Ovary (tissue), 3 donors: ENCODE measurements at regions not wholly inside any gene's neighbourhood (a gene's known extent, or its start where the extent isn't known, plus 50 kb on each side); places are given as distances from the start of the nearest gene placed in this dataset.

Experiments used
- EP300 ChIP-seq: sonication (generic); formaldehyde crosslinking; IDR thresholded peaks from one replicate; pipeline ENCODE4 v1.6.1; 2017; ENCODE audit warnings: antibody characterized with exemption
- POLR2A ChIP-seq: fragments of 450-650 bp; IDR thresholded peaks from one replicate; pipeline ENCODE4 v1.6.1; 2017; ENCODE audit warnings: antibody characterized with exemption, mild to moderate bottlenecking, moderate library complexity
- TF ChIP-seq, protein P1 (sequence below), 3 donors: fragments of 450-650 bp in 2 of 3; fragments of 200-600 bp in 1 of 3; IDR thresholded peaks; one replicate each; pipeline versions ENCODE4 v1.5.1 to v1.8.0; 2016 to 2022; ENCODE audit warnings: antibody characterized with exemption in 3 of 3, mild to moderate bottlenecking in 1 of 3
- donor health status: DM: no; HTN: no; CAD: no.

- TF ChIP-seq, protein P1, sequence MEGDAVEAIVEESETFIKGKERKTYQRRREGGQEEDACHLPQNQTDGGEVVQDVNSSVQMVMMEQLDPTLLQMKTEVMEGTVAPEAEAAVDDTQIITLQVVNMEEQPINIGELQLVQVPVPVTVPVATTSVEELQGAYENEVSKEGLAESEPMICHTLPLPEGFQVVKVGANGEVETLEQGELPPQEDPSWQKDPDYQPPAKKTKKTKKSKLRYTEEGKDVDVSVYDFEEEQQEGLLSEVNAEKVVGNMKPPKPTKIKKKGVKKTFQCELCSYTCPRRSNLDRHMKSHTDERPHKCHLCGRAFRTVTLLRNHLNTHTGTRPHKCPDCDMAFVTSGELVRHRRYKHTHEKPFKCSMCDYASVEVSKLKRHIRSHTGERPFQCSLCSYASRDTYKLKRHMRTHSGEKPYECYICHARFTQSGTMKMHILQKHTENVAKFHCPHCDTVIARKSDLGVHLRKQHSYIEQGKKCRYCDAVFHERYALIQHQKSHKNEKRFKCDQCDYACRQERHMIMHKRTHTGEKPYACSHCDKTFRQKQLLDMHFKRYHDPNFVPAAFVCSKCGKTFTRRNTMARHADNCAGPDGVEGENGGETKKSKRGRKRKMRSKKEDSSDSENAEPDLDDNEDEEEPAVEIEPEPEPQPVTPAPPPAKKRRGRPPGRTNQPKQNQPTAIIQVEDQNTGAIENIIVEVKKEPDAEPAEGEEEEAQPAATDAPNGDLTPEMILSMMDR (IDR thresholded peaks at IDR 0.05), result no peak
- TF ChIP-seq EP300 (no peak), POLR2A (no peak)
Observed at GRCh38 chr12:20189767-20190166, 178.6 kb upstream of the PDE3A start.
